ENCODE measurements at regions not wholly inside any gene's neighbourhood (a gene's known extent, or its start where the extent isn't known, plus 50 kb on each side); places are given as distances from the start of the nearest gene placed in this dataset.
"Not testable (repeated sequence)": the region's sequence is repeated elsewhere in the genome, so short reads cannot be mapped to it uniquely, and the experiment has no call there.

- no peak for DNase-seq
Observed at GRCh38 chr1:88327391-88328267, 356.4 kb upstream of the PKN2 start.

- no peak for DNase-seq
Observed at GRCh38 chr1:88330201-88330600, 353.9 kb upstream of the PKN2 start.

GRCh38 chr1:88333086-88333695 lies 350.9 kb upstream of the PKN2 start:
- DNase-seq, result no peak

GRCh38 chr1:88341447-88341846 lies 342.6 kb upstream of the PKN2 start:
- no peak for DNase-seq

- not testable (repeated sequence) for DNase-seq
Observed at GRCh38 chr1:88342081-88342480, 342.0 kb upstream of the PKN2 start.

GRCh38 chr1:88350648-88351047 lies 333.4 kb upstream of the PKN2 start:
- DNase-seq, result no peak

GRCh38 chr1:88351960-88352359 lies 332.1 kb upstream of the PKN2 start:
- no peak for DNase-seq

GRCh38 chr1:88354256-88354655 lies 329.8 kb upstream of the PKN2 start:
- no peak for DNase-seq

- no peak for DNase-seq
Observed at GRCh38 chr1:88357729-88358128, 326.3 kb upstream of the PKN2 start.

GRCh38 chr1:88371436-88372023 lies 312.5 kb upstream of the PKN2 start:
- DNase-seq, result no peak

- no peak for DNase-seq
Observed at GRCh38 chr1:88375977-88376376, 308.1 kb upstream of the PKN2 start.

- no peak for DNase-seq
Observed at GRCh38 chr1:88376421-88376820, 307.7 kb upstream of the PKN2 start.

- no peak for DNase-seq
Observed at GRCh38 chr1:88378560-88378959, 305.5 kb upstream of the PKN2 start.

GRCh38 chr1:88394958-88395357 lies 289.1 kb upstream of the PKN2 start:
- no peak for DNase-seq

- no peak for DNase-seq
Observed at GRCh38 chr1:88398338-88398737, 285.7 kb upstream of the PKN2 start.

GRCh38 chr1:88399690-88400089 lies 284.4 kb upstream of the PKN2 start:
- DNase-seq, result no peak

- no peak for DNase-seq
Observed at GRCh38 chr1:88401313-88401712, 282.8 kb upstream of the PKN2 start.

- DNase-seq, result no peak
Observed at GRCh38 chr1:88404582-88404981, 279.5 kb upstream of the PKN2 start.

GRCh38 chr1:88407248-88407647 lies 276.8 kb upstream of the PKN2 start:
- DNase-seq, result no peak

GRCh38 chr1:88421997-88422396 lies 262.1 kb upstream of the PKN2 start:
- DNase-seq, result no peak

- no peak for DNase-seq
Observed at GRCh38 chr1:88433556-88433955, 250.5 kb upstream of the PKN2 start.

- DNase-seq, result no peak
Observed at GRCh38 chr1:88434836-88435235, 249.2 kb upstream of the PKN2 start.

- no peak for DNase-seq
Observed at GRCh38 chr1:88441022-88441421, 243.1 kb upstream of the PKN2 start.

GRCh38 chr1:88451856-88452255 lies 232.2 kb upstream of the PKN2 start:
- no peak for DNase-seq

All from central memory CD4-positive, alpha-beta T cell (primary cell).